Peyer's patch (tissue), 4 donors: ENCODE measurements at regions not wholly inside any gene's neighbourhood (a gene's known extent, or its start where the extent isn't known, plus 50 kb on each side); places are given as distances from the start of the nearest gene placed in this dataset.

Experiments used
- DNase-seq, 3 donors: peaks; one replicate each; pipeline ENCODE4 v3.0.0-alpha.2; 2017 to 2019
- H3K27ac ChIP-seq, 4 donors: fragments of 200-600 bp; sonication (generic); one replicate each; pipeline ENCODE4 v1.5.1; 2016 to 2019
- H3K27me3 ChIP-seq, 2 donors: fragments of 200-600 bp; sonication (generic); one replicate each; pipeline ENCODE4 v1.5.1; 2019
- H3K36me3 ChIP-seq, 3 donors: fragments of 200-600 bp; sonication (generic); one replicate each; pipeline ENCODE4 v1.5.1; 2016 to 2019
- H3K4me1 ChIP-seq, 4 donors: fragments of 200-600 bp; sonication (generic); one replicate each; pipeline ENCODE4 v1.5.1; 2016 to 2019
- H3K4me3 ChIP-seq, 4 donors: fragments of 200-600 bp; sonication (generic); 1 replicate in 3 of 4; 2 replicates in 1 of 4; pipeline ENCODE4 v1.5.1; 2016 to 2019; ENCODE audit warnings: mild to moderate bottlenecking in 1 of 4
- H3K9me3 ChIP-seq, 4 donors: fragments of 200-600 bp; sonication (generic); one replicate each; pipeline ENCODE4 v1.5.1; 2016 to 2019; ENCODE audit warnings: mild to moderate bottlenecking in 1 of 4
- CTCF ChIP-seq, 6 experiments: fragments of 450-650 bp in 4 of 6; fragments of 200-600 bp in 2 of 6; sonication (generic) in 1 of 6; IDR thresholded peaks; one replicate each; pipeline ENCODE4 v1.5.1; 2017 to 2019; ENCODE audit warnings: antibody characterized with exemption in 6 of 6, mild to moderate bottlenecking in 3 of 6, moderate library complexity in 1 of 6
- POLR2A ChIP-seq, 2 donors: fragments of 450-650 bp; IDR thresholded peaks; one replicate each; pipeline ENCODE4 v1.5.1; 2017; ENCODE audit warnings: antibody characterized with exemption in 2 of 2, mild to moderate bottlenecking in 2 of 2, moderate library complexity in 2 of 2

DNA sequence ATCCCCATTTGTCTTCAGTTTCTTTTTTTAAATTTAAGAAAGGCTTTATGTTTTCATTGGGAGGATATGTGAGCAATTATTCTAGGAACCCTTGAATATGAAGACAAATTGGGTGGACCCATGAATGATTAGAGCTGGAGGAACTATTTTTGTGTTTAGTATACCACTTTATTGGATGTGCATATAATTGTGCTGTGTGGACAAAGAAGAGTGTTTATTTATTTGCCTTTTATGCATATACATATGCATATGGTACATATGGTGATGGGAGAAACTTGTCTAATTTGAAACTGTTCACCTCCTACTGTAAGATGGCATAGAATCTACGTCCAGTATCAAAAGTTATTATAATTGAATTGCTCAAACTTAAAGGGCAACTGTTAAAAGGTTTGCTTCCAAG lies 94.8 kb upstream of the CENPW start:
- no peak overlapping the region for H3K4me3 ChIP-seq

DNA sequence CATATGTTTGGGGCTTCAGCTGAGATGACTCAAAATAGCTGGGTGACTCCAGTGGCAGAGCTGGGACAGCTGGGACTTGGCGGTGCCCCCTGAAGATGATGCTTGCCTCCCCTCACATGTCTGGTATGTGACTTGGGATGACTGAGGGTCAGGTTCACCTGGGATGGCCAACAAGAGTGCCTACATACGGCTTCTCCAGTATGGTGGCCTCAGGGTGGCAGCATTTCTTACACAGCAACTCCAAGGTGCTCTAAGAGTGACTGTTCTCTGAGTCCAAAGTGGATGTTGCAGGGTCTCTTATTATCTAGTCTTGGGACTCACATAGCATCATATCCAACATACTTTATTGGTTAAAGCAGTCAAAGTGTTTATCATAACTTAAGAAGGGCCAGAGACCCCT lies 87.8 kb upstream of the CENPW start:
- no peaks in the 10 kb centered on the region for H3K9me3 ChIP-seq
- no peak overlapping the region for H3K27ac ChIP-seq
- H3K4me3 ChIP-seq, result no peak overlapping the region
- no peak for DNase-seq
- no peaks in the 10 kb centered on the region for H3K27me3 ChIP-seq
- H3K36me3 ChIP-seq, result no peaks in the 10 kb centered on the region
- no peak for TF ChIP-seq CTCF (IDR thresholded peaks at IDR 0.05)
- TF ChIP-seq POLR2A (IDR thresholded peaks at IDR 0.05), result no peak
- H3K4me1 ChIP-seq, result no peaks in the 10 kb centered on the region

More for the DNA sequence above, 94.8 kb upstream of the CENPW start:
- Histone ChIP-seq H3K9me3 (peaks cover 0 to 5% (median 0%) of the 10 kb centered on the region in 4 donors), H3K4me1 (no peaks in the 10 kb centered on the region), H3K36me3 (no peaks in the 10 kb centered on the region), H3K27ac (no peak overlapping the region), H3K27me3 (no peaks in the 10 kb centered on the region)
- TF ChIP-seq CTCF (IDR thresholded peaks at IDR 0.05) (no peak), POLR2A (IDR thresholded peaks at IDR 0.05) (no peak)
- no peak for DNase-seq

- TF ChIP-seq CTCF (IDR thresholded peaks at IDR 0.05), result no peak
- TF ChIP-seq POLR2A (IDR thresholded peaks at IDR 0.05), result no peak
- no peak for DNase-seq
- H3K27ac ChIP-seq, result no peak overlapping the region
- H3K4me1 ChIP-seq, result no peaks in the 10 kb centered on the region
- peaks cover 0 to 4% (median 0%) of the 10 kb centered on the region in 4 donors for H3K9me3 ChIP-seq
- no peaks in the 10 kb centered on the region for H3K36me3 ChIP-seq
- no peak overlapping the region for H3K4me3 ChIP-seq
- H3K27me3 ChIP-seq, result no peaks in the 10 kb centered on the region
These were observed 86.5 kb upstream of the CENPW start for GRCh38 chr6:126253431-126253830.

- no peak for DNase-seq
- Histone ChIP-seq H3K9me3 (peaks cover 0 to 4% (median 0%) of the 10 kb centered on the region in 4 donors), H3K4me3 (no peak overlapping the region), H3K4me1 (no peaks in the 10 kb centered on the region), H3K27me3 (no peaks in the 10 kb centered on the region), H3K27ac (no peak overlapping the region), H3K36me3 (no peaks in the 10 kb centered on the region)
- TF ChIP-seq CTCF (IDR thresholded peaks at IDR 0.05) (no peak), POLR2A (IDR thresholded peaks at IDR 0.05) (no peak)
These were observed 81.8 kb upstream of the CENPW start for GRCh38 chr6:126258150-126258549.

- Histone ChIP-seq H3K27me3 (no peaks in the 10 kb centered on the region), H3K9me3 (peaks cover 0 to 4% (median 0%) of the 10 kb centered on the region in 4 donors), H3K27ac (no peak overlapping the region), H3K4me3 (no peak overlapping the region), H3K36me3 (no peaks in the 10 kb centered on the region), H3K4me1 (no peaks in the 10 kb centered on the region)
- DNase-seq, result no peak
- TF ChIP-seq POLR2A (IDR thresholded peaks at IDR 0.05) (no peak), CTCF (IDR thresholded peaks at IDR 0.05) (no peak)
These were observed 78.0 kb upstream of the CENPW start for GRCh38 chr6:126261792-126262421.

GRCh38 chr6:126264265-126264664 lies 75.7 kb upstream of the CENPW start:
- Histone ChIP-seq H3K27ac (no peak overlapping the region), H3K9me3 (no peaks in the 10 kb centered on the region), H3K27me3 (no peaks in the 10 kb centered on the region), H3K36me3 (no peaks in the 10 kb centered on the region), H3K4me3 (no peak overlapping the region), H3K4me1 (no peaks in the 10 kb centered on the region)
- TF ChIP-seq CTCF (IDR thresholded peaks at IDR 0.05) (no peak), POLR2A (IDR thresholded peaks at IDR 0.05) (no peak)
- no peak for DNase-seq
